Keratinocyte (primary cell): ENCODE measurements at regions not wholly inside any gene's neighbourhood (a gene's known extent, or its start where the extent isn't known, plus 50 kb on each side); places are given as distances from the start of the nearest gene placed in this dataset.

Source experiments
- DNase-seq: peaks from one replicate; pipeline ENCODE4 v3.0.0-alpha.2; 2011; ENCODE audit warnings: low read depth, missing footprints, low spot score
- FAIRE-seq: peaks from 2 replicates; lab custom pipeline; 2011; peaks lifted over from hg19 to GRCh38; lab: Jason Lieb, UNC
- H2AFZ ChIP-seq: 2 replicates; pipeline ENCODE4 v1.6.0; 2012; ENCODE audit warnings: low read length, control low read depth, inconsistent platforms; ENCODE audit not compliant: control insufficient read depth
- H3K27ac ChIP-seq: 2 replicates; pipeline ENCODE4 v1.5.1; 2011; ENCODE audit warnings: low read length; ENCODE audit not compliant: control insufficient read depth, insufficient read depth
- H3K27me3 ChIP-seq: 3 replicates; pipeline ENCODE4 v1.6.0; 2011; ENCODE audit warnings: low read length; ENCODE audit not compliant: control insufficient read depth, insufficient read depth; ENCODE audit errors: extremely low read depth
- H3K36me3 ChIP-seq, 2 experiments: 2 replicates in 1 of 2; 3 replicates in 1 of 2; pipeline ENCODE4 v1.5.1; 2011; ENCODE audit warnings: low read length in 2 of 2, mild to moderate bottlenecking in 1 of 2; ENCODE audit not compliant: control insufficient read depth in 2 of 2, insufficient read depth in 2 of 2; ENCODE audit errors: extremely low read depth in 1 of 2
- H3K4me1 ChIP-seq: 3 replicates; pipeline ENCODE4 v1.5.1; 2011; ENCODE audit warnings: low read length; ENCODE audit not compliant: control insufficient read depth, insufficient read depth; ENCODE audit errors: extremely low read depth
- H3K4me2 ChIP-seq: 3 replicates; pipeline ENCODE4 v1.6.0; 2011; ENCODE audit warnings: low read depth, low read length; ENCODE audit not compliant: control insufficient read depth, insufficient read depth; ENCODE audit errors: extremely low read depth
- H3K4me3 ChIP-seq, 3 experiments: fragments of 200-600 bp in 1 of 3; sonication (generic) in 1 of 3; 2 replicates in 2 of 3; 3 replicates in 1 of 3; pipeline ENCODE4 v1.5.1; 2011 to 2016; ENCODE audit warnings: low read length in 3 of 3, mild to moderate bottlenecking in 3 of 3, control low read depth in 2 of 3, inconsistent platforms in 1 of 3, low read depth in 1 of 3, mixed read lengths in 1 of 3, mixed run types in 1 of 3, moderate library complexity in 1 of 3; ENCODE audit not compliant: control insufficient read depth in 2 of 3, insufficient read depth in 2 of 3; ENCODE audit errors: extremely low read depth in 1 of 3
- H3K79me2 ChIP-seq: 2 replicates; pipeline ENCODE4 v1.6.0; 2012; ENCODE audit warnings: low read length; ENCODE audit not compliant: control insufficient read depth, insufficient read depth
- H3K9ac ChIP-seq: 3 replicates; pipeline ENCODE4 v1.6.0; 2011; ENCODE audit warnings: low read length; ENCODE audit not compliant: control insufficient read depth, insufficient read depth; ENCODE audit errors: extremely low read depth
- H3K9me1 ChIP-seq: 3 replicates; pipeline ENCODE4 v1.6.0; 2011; ENCODE audit warnings: low read length; ENCODE audit not compliant: control insufficient read depth, insufficient read depth; ENCODE audit errors: extremely low read depth
- H3K9me3 ChIP-seq: 2 replicates; pipeline ENCODE4 v1.5.1; 2012; ENCODE audit warnings: low read depth, low read length; ENCODE audit not compliant: control insufficient read depth
- H4K20me1 ChIP-seq: 3 replicates; pipeline ENCODE4 v1.6.0; 2011; ENCODE audit warnings: low read length; ENCODE audit not compliant: control insufficient read depth, insufficient read depth; ENCODE audit errors: extremely low read depth
- CTCF ChIP-seq, 3 experiments: IDR thresholded peaks in 1 of 3; conservative IDR thresholded peaks in 1 of 3; optimal IDR thresholded peaks in 1 of 3; 2 replicates in 2 of 3; 3 replicates in 1 of 3; pipeline versions ENCODE3 to v1.5.1; 2011; ENCODE audit warnings: low read length in 3 of 3, mild to moderate bottlenecking in 3 of 3, moderate library complexity in 2 of 3, control low read depth in 1 of 3, inconsistent platforms in 1 of 3; ENCODE audit not compliant: insufficient read depth in 2 of 3; ENCODE audit errors: extremely low read depth in 1 of 3
- EZH2 ChIP-seq: IDR thresholded peaks from one replicate; pipeline ENCODE4 v1.6.1; 2012; ENCODE audit warnings: inconsistent platforms, mild to moderate bottlenecking, low read length, moderate library complexity
- dilution Hi-C: fragments of 300-500 bp; cut with MboI; formaldehyde crosslinking; loops from one replicate; pipeline ENCODE4 v1.7.0; 2020; ENCODE audit warnings: low sequenced_read_pairs; ENCODE audit not compliant: extremely low pct_ligation_motif_present

- no peaks in the 10 kb centered on the region for H4K20me1 ChIP-seq
- TF ChIP-seq EZH2 (no peak), CTCF (optimal IDR thresholded peaks at IDR 0.05 in 1 of 3, IDR thresholded peaks at IDR 0.05 in 1 of 3, conservative IDR thresholded peaks at IDR 0.05 in 1 of 3; ENCODE audit: extremely low read depth in 1 of 3, insufficient read depth in 2 of 3, low read length in 3 of 3) (no peak)
- no peak overlapping the region for H3K9ac ChIP-seq
- H3K27me3 ChIP-seq: no peaks in the 10 kb centered on the region
- no peaks in the 10 kb centered on the region for H3K9me3 ChIP-seq
- peak overlapping the region; percentile 76 for H2AFZ ChIP-seq
- H3K27ac ChIP-seq: no peak overlapping the region
- no peaks in the 10 kb centered on the region for H3K36me3 ChIP-seq
- H3K4me3 ChIP-seq: no peak overlapping the region
- FAIRE-seq: no peak
- H3K9me1 ChIP-seq: no peaks in the 10 kb centered on the region
- dilution Hi-C loops: no loop called here
- no peak overlapping the region for H3K4me2 ChIP-seq
- H3K4me1 ChIP-seq: peaks cover 14% of the 10 kb centered on the region
- no peaks in the 10 kb centered on the region for H3K79me2 ChIP-seq
- no peak for DNase-seq
These were observed 194.4 kb upstream of the SNX7 start for GRCh38 chr1:98467122-98467521.

- H4K20me1 ChIP-seq: no peaks in the 10 kb centered on the region
- H3K9me3 ChIP-seq: no peaks in the 10 kb centered on the region
- H3K9ac ChIP-seq: no peak overlapping the region
- dilution Hi-C loops: no loop called here
- no peaks in the 10 kb centered on the region for H3K36me3 ChIP-seq
- peaks cover 6% of the 10 kb centered on the region for H3K4me1 ChIP-seq
- H3K4me2 ChIP-seq: no peak overlapping the region
- no peak overlapping the region for H3K27ac ChIP-seq
- H3K79me2 ChIP-seq: no peaks in the 10 kb centered on the region
- TF ChIP-seq CTCF (optimal IDR thresholded peaks at IDR 0.05 in 1 of 3, IDR thresholded peaks at IDR 0.05 in 1 of 3, conservative IDR thresholded peaks at IDR 0.05 in 1 of 3; ENCODE audit: extremely low read depth in 1 of 3, insufficient read depth in 2 of 3, low read length in 3 of 3) (no peak), EZH2 (no peak)
- H2AFZ ChIP-seq: no peak overlapping the region
- H3K4me3 ChIP-seq: no peak overlapping the region
- no peaks in the 10 kb centered on the region for H3K9me1 ChIP-seq
- no peak for DNase-seq
- no peaks in the 10 kb centered on the region for H3K27me3 ChIP-seq
- FAIRE-seq: no peak
These were observed 199.6 kb upstream of the SNX7 start for GRCh38 chr1:98461873-98462385.
